ENCODE measurements at regions not wholly inside any gene's neighbourhood (a gene's known extent, or its start where the extent isn't known, plus 50 kb on each side); places are given as distances from the start of the nearest gene placed in this dataset.
"Not testable (repeated sequence)": the region's sequence is repeated elsewhere in the genome, so short reads cannot be mapped to it uniquely, and the experiment has no call there.

DNA sequence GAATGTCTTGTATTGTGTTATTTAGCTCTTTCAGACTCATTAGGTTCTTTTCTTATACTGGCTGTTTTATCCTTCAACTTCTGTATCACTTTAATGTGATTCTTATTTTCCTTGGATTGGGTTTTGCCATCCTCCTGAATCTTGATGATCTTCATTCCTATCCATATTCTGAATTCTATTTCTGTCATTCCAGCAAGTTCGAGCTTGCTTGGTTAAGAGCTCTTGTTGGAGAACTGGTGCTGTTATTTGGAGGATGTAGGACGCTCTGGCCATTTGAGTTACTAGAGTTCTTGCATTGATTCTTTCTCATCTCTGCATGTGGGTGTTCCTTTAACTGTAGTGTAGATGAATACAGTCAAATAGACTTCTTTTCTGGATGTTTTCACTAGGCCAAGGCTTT lies 142.3 kb upstream of the SLC38A2 start:
- Histone ChIP-seq H3F3A (ENCODE audit: low read length, unreplicated experiment) (no peaks in the 10 kb centered on the region), H3K36me3 (ENCODE audit: low read depth, low read length) (peaks cover 4% of the 10 kb centered on the region; the same call in 1 of the 2 replicates), H3K4me2 (ENCODE audit: low read length) (no peak overlapping the region), H3K9ac (ENCODE audit: low read length) (no peak overlapping the region), H3K79me2 (ENCODE audit: low read length) (no peaks in the 10 kb centered on the region), H3K9me2 (replicated peaks; ENCODE audit: low read length) (no peaks in the 10 kb centered on the region), H3K27ac (ENCODE audit: low read length) (no peak overlapping the region), H2AFZ (ENCODE audit: low read length) (no peak overlapping the region), H3K4me3 (ENCODE audit: low read length) (no peak overlapping the region), H3K27me3 (ENCODE audit: low read length) (no peaks in the 10 kb centered on the region), H3K9me3 (ENCODE audit: low read length) (0 out of 2 replicates have a peak, but pooled peaks cover 10% of the 10 kb centered on the region), H4K20me1 (ENCODE audit: low read length) (no peaks in the 10 kb centered on the region), H3K4me1 (ENCODE audit: insufficient read depth, low read length) (no peaks in the 10 kb centered on the region)
- no TSS peak for BruUV-seq (replicated peaks)
- ATAC-seq: no peak
- CTCF ChIA-PET: no interaction called here
- POLR2A ChIA-PET (ENCODE audit: unreplicated experiment): interaction anchor here (0.6 kb wide), 1 partner anchor 34 kb away, joined by 4 read pairs; no protein-coding TSS in a partner anchor
- no peak for DNase-seq
- intact Hi-C loops (cut with micrococcal nuclease): no loop called here
- TF ChIP-seq, protein P1, sequence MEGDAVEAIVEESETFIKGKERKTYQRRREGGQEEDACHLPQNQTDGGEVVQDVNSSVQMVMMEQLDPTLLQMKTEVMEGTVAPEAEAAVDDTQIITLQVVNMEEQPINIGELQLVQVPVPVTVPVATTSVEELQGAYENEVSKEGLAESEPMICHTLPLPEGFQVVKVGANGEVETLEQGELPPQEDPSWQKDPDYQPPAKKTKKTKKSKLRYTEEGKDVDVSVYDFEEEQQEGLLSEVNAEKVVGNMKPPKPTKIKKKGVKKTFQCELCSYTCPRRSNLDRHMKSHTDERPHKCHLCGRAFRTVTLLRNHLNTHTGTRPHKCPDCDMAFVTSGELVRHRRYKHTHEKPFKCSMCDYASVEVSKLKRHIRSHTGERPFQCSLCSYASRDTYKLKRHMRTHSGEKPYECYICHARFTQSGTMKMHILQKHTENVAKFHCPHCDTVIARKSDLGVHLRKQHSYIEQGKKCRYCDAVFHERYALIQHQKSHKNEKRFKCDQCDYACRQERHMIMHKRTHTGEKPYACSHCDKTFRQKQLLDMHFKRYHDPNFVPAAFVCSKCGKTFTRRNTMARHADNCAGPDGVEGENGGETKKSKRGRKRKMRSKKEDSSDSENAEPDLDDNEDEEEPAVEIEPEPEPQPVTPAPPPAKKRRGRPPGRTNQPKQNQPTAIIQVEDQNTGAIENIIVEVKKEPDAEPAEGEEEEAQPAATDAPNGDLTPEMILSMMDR (conservative IDR thresholded peaks at IDR 0.05; ENCODE audit: low read depth, low read length): no peak
- TF ChIP-seq EZH2 (IDR thresholded peaks at IDR 0.05; ENCODE audit: low read length, unreplicated experiment): no peak
- TF ChIP-seq EZH2phosphoT487 (IDR thresholded peaks at IDR 0.05; ENCODE audit: borderline replicate concordance, low read length): no peak

GRCh38 chr12:46510257-46510656 lies 137.7 kb upstream of the SLC38A2 start:
- peaks cover 26% of the 10 kb centered on the region; the same call in 1 of the 2 replicates for H3K9me3 ChIP-seq (ENCODE audit: low read length)
- H3K9ac ChIP-seq (ENCODE audit: low read length); H3K36me3 ChIP-seq (ENCODE audit: low read depth, low read length); H3K27ac ChIP-seq (ENCODE audit: low read length); DNase-seq; H3K27me3 ChIP-seq (ENCODE audit: low read length); ATAC-seq; H3K4me3 ChIP-seq (ENCODE audit: low read length); H3K79me2 ChIP-seq (ENCODE audit: low read length); BruUV-seq (replicated peaks); H3K9me2 ChIP-seq (replicated peaks; ENCODE audit: low read length); POLR2A ChIA-PET (ENCODE audit: unreplicated experiment); H2AFZ ChIP-seq (ENCODE audit: low read length); H3F3A ChIP-seq (ENCODE audit: low read length, unreplicated experiment); CTCF ChIA-PET; intact Hi-C loops (cut with micrococcal nuclease); H3K4me1 ChIP-seq (ENCODE audit: insufficient read depth, low read length); H3K4me2 ChIP-seq (ENCODE audit: low read length); H4K20me1 ChIP-seq (ENCODE audit: low read length): not testable (repeated sequence)

GRCh38 chr12:46509135-46509534 lies 136.6 kb upstream of the SLC38A2 start:
- DNase-seq (no peak), ATAC-seq (no peak)
- H3K9me3 ChIP-seq (ENCODE audit: low read length): peaks cover 26% of the 10 kb centered on the region; the same call in 1 of the 2 replicates
- H3K4me2 ChIP-seq (ENCODE audit: low read length): no peak overlapping the region
- ChIA-PET CTCF (no interaction called here), POLR2A (ENCODE audit: unreplicated experiment) (no interaction called here)
- TF ChIP-seq, protein P1 (conservative IDR thresholded peaks at IDR 0.05; ENCODE audit: low read depth, low read length): no peak
- TF ChIP-seq EZH2 (IDR thresholded peaks at IDR 0.05; ENCODE audit: low read length, unreplicated experiment) (no peak), EZH2phosphoT487 (IDR thresholded peaks at IDR 0.05; ENCODE audit: borderline replicate concordance, low read length) (no peak)
- H3K27me3 ChIP-seq (ENCODE audit: low read length): no peaks in the 10 kb centered on the region
- H4K20me1 ChIP-seq (ENCODE audit: low read length): no peaks in the 10 kb centered on the region
- H3K4me1 ChIP-seq (ENCODE audit: insufficient read depth, low read length): peaks cover 10% of the 10 kb centered on the region
- H3K27ac ChIP-seq (ENCODE audit: low read length): no peak overlapping the region
- H3K36me3 ChIP-seq (ENCODE audit: low read depth, low read length): no peaks in the 10 kb centered on the region; the same call in 1 of the 2 replicates
- no TSS peak for BruUV-seq (replicated peaks)
- no peaks in the 10 kb centered on the region for H3K79me2 ChIP-seq (ENCODE audit: low read length)
- intact Hi-C loops (cut with micrococcal nuclease): no loop called here
- H3K9ac ChIP-seq (ENCODE audit: low read length): no peak overlapping the region
- no peak overlapping the region for H2AFZ ChIP-seq (ENCODE audit: low read length)
- H3K9me2 ChIP-seq (replicated peaks; ENCODE audit: low read length): no peaks in the 10 kb centered on the region
- no peaks in the 10 kb centered on the region for H3F3A ChIP-seq (ENCODE audit: low read length, unreplicated experiment)
- H3K4me3 ChIP-seq (ENCODE audit: low read length): no peak overlapping the region

All from PC-3 (cell line).